HG03354 (cell line): ENCODE measurements at regions not wholly inside any gene's neighbourhood (a gene's known extent, or its start where the extent isn't known, plus 50 kb on each side); places are given as distances from the start of the nearest gene placed in this dataset.
"Not testable (repeated sequence)": the region's sequence is repeated elsewhere in the genome, so short reads cannot be mapped to it uniquely, and the experiment has no call there.

Source experiments
- ATAC-seq: cut with Tn5 transposase; IDR thresholded peaks from one replicate; pipeline ENCODE4 v1.9.1; 2021; ENCODE audit warnings: mild to moderate bottlenecking; ENCODE audit not compliant: unreplicated experiment, poor library complexity, severe bottlenecking

DNA sequence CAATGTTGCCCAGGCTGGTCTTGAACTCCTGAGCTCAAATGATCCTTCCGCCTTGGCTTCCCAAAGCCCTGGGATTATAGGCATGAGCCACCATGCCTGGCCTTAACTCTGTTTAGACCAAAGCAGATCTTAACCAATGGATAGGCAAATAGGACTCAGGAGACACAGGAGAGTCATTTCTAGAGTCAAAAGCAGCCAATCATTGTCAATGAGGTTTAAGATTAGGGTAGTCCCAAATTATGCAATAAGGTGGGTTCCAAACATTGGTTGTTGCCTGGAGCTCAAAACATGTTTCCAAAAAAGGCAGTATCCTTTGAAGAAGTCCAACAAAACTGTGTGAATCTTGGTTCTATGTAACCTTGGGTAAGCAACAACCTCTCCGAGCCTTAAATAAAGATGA lies 95.7 kb upstream of the JARID2 start:
- ATAC-seq = no peak

DNA sequence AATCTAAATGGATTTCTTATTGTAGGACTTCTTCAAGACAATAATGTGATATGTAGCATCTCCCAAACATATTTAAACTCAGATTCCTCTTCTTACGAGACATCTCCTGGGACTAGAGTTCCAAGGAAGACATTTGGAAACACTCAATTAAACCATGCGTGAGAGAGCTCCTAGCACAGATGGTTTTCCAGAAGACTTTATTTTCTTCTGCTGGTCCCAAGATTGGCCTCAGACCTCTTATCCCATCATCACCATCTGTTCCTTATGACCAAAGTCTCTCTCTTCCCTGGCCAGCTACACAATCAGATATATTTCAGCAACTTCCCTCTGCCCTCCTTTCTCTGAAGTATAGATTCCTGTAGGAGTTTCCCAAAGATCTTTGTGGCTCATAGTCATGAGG lies 93.2 kb upstream of the JARID2 start:
- ATAC-seq = no peak

DNA sequence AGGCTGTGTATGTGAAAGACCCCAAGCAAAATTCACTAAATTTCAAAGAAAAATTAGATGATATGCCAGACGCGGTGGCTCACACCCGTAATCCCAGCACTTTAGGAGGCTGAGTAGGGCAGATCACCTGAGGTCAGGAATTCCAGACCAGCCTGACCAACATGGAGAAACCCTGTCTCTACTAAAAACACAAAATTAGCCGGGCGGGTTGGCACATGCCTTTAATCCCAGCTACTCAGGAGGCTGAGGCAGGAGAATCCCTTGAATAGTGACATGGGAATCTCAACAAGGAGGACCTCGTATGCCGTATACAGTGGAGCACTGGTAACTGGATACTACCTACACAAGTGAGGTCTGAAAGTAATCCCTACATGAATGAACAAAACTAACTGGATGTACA lies 92.7 kb upstream of the JARID2 start:
- no peak for ATAC-seq

DNA sequence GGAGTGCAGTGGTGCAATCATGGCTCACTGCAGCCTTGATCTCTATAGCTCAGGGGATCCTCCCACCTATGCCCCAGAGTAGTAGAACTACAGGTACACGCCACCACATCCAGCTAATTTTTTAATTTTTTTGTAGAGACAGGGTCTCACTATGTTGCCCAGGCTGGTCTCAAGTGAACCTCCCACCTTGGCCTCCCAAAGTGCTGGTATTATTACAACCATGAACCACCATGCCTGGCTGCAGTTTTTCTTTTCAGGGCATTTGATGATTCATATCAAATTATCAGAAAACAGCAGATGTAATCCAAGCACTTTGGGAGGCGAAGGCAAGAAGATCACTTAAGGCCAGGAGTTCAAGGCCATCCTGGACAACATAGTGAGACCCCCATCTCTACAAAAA lies 88.4 kb upstream of the JARID2 start:
- no peak for ATAC-seq

GRCh38 chr6:15158821-15159619 lies 86.8 kb upstream of the JARID2 start:
- no peak for ATAC-seq

DNA sequence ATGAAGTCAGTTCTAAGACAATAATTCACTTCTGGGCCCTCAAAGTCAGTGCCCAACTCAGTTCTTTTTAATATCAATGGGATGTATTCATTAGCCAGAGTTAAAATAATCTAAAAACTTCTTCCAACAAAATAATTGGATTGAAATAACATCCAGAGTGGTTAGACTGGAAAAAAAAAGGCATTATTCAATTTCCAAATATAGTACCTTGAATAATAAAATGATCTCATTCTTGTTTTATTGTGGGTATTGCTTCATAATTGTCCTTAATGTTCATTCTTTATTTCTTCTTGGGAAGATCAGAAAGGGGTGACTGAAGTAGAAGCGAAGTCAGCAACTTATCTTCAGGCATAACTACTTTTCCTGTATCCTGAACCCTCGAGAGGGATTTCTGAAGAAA lies 85.1 kb upstream of the JARID2 start:
- ATAC-seq = no peak

DNA sequence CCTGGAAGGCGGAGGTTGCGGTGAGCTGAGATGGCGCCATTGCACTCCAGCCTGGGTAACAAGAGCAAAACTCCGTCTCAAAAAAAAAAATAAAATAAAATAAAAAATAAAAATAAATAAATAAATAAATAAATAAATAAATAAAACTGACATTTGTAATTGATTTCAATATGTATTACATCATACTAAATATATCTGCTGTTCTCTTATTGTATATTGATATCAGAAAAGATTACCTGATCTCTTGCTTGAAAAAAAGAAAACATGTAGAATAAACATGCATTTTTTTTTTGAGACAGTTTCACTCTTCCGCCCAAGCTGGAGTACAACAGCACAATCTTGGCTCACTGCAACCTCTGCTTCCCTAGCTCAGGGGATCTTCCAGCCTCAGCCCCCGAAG lies 81.0 kb upstream of the JARID2 start:
- not testable (repeated sequence) for ATAC-seq

DNA sequence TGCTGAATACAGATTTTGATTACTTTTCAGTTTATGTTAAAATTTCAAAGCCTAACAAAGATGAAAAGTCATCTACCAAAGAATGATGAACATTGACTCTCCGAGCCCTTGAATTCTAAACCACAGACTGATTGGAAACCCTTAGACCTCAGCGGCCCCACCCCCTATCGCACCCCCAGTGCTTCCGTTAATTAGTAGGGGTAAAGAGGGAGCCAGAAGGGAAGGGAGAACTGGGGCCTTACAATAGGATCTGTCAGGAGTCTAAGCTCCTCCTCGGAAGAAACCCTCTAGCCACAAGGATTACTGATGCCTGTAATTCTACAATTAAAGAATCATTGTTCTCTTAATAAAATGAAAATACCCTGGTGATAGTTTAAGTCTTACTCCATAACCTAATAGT lies 79.7 kb upstream of the JARID2 start:
- ATAC-seq = no peak

DNA sequence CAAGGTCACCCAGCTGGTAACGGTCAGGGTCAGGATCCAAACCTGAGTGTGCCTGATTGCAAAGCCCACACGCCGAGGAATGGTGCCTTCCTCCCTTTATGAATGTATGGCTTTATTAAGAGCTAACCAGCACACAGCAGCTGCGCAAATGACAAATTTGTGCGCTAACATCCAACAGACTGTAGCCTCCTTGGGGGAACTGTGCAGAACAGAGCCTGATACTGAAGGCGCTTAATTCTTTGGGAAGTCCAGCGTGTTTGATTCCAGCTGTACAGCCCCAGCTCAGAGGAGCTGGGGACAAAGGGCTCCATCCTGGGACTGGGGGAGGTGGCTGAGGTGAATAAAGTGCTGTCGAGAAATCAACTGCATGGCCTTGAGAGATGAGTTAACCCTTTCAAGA lies 75.7 kb upstream of the JARID2 start:
- ATAC-seq = no peak

DNA sequence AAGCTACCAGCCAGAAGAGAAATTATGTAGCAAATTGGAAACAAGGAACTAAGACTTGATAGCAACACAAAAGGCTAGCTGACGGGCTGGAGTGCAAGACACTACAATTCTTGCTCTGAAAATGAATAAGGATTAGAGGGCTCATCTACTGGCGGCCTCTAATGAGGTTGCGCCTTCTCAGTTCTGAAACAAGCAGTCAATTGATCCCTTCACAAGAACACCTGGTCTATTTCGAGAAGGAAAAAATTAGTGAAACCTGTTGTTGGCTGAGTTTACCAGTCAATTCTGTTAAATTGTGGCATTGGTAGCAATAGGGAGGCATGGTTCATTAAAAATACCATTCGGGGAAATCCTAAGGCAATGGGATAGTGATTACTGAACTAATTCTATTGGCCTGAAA lies 74.8 kb upstream of the JARID2 start:
- no peak for ATAC-seq

GRCh38 chr6:15176816-15177370 lies 69.0 kb upstream of the JARID2 start:
- no peak for ATAC-seq

- no peak for ATAC-seq
These were observed 61.9 kb upstream of the JARID2 start for GRCh38 chr6:15183979-15184378.

GRCh38 chr6:15184441-15184861 lies 61.4 kb upstream of the JARID2 start:
- ATAC-seq = no peak

DNA sequence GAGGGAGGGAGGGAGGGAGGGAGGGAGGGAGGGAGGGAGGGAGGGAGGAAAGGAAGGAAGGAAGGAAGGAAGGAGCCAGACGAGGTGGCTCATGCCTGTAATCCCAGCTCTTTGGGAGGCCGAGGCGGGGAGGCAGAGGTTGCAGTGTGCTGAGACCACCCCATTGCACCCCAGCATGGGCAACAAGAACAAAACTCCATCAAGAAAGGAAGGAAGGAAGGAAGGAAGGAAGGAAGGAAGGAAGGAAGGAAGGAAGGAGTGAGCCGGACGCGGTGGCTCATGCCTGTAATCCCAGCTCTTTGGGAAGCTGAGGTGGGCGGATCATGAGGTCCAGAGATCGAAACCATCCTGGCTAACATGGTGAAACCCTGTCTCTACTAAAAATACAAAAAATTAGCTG lies 60.8 kb upstream of the JARID2 start:
- not testable (repeated sequence) for ATAC-seq

DNA sequence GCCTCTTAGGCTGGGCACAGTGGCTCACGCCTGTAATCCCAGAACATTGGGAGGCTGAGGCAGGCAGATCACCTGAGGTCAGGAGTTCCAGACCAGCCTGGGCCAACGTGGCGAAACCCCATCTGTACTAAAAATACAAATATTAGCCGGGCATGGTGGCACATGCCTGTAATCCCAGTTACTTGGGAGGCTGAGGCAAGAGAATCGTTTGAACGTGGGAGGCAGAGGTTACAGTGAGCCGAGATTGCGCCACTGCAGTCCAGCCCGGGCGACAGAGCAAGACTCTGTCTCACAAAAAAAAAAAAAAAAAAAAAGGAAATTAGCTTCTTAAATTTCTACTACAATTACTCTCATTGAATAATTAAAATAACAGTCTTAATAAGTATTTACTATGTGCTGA lies 52.4 kb upstream of the JARID2 start:
- not testable (repeated sequence) for ATAC-seq

DNA sequence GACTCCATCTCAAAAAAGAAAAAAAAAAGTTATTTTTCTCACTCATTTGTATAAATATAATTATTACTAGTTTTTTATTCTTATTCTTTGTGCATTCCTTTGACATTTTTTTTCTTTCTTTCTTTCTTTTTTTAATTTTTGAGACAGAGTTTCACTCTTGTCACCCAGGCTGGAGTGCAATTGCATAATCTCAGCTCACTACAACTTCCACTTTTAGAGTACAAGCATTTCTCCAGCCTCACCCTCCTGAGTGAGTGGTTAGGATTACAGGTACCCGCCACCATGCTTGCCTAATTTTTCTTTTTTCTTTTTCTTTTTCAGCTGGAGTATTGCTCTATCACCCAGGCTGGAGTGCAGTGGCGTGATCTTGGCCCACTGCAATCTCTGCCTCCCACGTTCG lies 51.4 kb upstream of the JARID2 start:
- no peak for ATAC-seq
